ENCODE measurements at regions not wholly inside any gene's neighbourhood (a gene's known extent, or its start where the extent isn't known, plus 50 kb on each side); places are given as distances from the start of the nearest gene placed in this dataset.
"Not testable (repeated sequence)": the region's sequence is repeated elsewhere in the genome, so short reads cannot be mapped to it uniquely, and the experiment has no call there.

- TF ChIP-seq, protein P1, sequence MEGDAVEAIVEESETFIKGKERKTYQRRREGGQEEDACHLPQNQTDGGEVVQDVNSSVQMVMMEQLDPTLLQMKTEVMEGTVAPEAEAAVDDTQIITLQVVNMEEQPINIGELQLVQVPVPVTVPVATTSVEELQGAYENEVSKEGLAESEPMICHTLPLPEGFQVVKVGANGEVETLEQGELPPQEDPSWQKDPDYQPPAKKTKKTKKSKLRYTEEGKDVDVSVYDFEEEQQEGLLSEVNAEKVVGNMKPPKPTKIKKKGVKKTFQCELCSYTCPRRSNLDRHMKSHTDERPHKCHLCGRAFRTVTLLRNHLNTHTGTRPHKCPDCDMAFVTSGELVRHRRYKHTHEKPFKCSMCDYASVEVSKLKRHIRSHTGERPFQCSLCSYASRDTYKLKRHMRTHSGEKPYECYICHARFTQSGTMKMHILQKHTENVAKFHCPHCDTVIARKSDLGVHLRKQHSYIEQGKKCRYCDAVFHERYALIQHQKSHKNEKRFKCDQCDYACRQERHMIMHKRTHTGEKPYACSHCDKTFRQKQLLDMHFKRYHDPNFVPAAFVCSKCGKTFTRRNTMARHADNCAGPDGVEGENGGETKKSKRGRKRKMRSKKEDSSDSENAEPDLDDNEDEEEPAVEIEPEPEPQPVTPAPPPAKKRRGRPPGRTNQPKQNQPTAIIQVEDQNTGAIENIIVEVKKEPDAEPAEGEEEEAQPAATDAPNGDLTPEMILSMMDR (conservative IDR thresholded peaks at IDR 0.05), result no peak
- no peak for DNase-seq (ENCODE audit: extremely low spot score, unreplicated experiment)
- Mint-ChIP-seq H3K9me3 (peaks cover under 1% of the 10 kb centered on the region), H3K4me3 (no peak overlapping the region), H3K36me3 (no peaks in the 10 kb centered on the region), H3K27me3 (peaks cover 20% of the 10 kb centered on the region), H3K27ac (no peak overlapping the region), H3K4me1 (ENCODE audit: unreplicated experiment) (no peaks in the 10 kb centered on the region)
These were observed 115.9 kb downstream of the DCLK3 start for GRCh38 chr3:36648241-36649034.

GRCh38 chr3:36647423-36647853, 116.9 kb downstream of the DCLK3 start:
- Mint-ChIP-seq H3K36me3 (no peaks in the 10 kb centered on the region), H3K27ac (no peak overlapping the region), H3K4me3 (no peak overlapping the region), H3K27me3 (peaks cover 20% of the 10 kb centered on the region), H3K4me1 (ENCODE audit: unreplicated experiment) (no peaks in the 10 kb centered on the region), H3K9me3 (no peaks in the 10 kb centered on the region)
- TF ChIP-seq, protein P1 (conservative IDR thresholded peaks at IDR 0.05), result no peak
- no peak for DNase-seq (ENCODE audit: extremely low spot score, unreplicated experiment)

DNA sequence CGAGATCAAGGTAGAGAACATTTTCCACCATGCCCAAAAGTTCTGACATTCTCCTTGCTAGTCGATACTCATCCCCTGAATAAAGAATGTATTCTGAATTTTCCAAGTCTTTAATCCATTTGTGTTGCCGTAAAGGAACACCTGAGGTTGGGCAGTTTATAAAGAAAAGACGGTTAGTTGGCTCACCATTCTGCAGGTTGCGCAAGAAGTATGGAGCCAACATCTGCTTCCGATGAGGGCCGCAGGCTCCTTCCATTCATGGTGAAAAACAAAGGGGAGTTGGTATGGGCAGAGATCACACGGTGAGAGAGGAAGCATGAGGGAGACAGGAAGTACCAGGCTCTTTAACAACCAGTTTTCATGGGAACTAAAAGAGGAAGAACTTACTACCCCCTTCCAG, 121.2 kb downstream of the DCLK3 start:
- no peak overlapping the region for H3K27ac Mint-ChIP-seq

GRCh38 chr3:36635731-36636130, 128.6 kb downstream of the DCLK3 start:
- no peak overlapping the region for H3K4me3 Mint-ChIP-seq
- H3K27me3 Mint-ChIP-seq, result peaks cover 18% of the 10 kb centered on the region
- H3K36me3 Mint-ChIP-seq, result no peaks in the 10 kb centered on the region
- no peaks in the 10 kb centered on the region for H3K9me3 Mint-ChIP-seq
- H3K4me1 Mint-ChIP-seq (ENCODE audit: unreplicated experiment), result no peaks in the 10 kb centered on the region
- no peak for DNase-seq (ENCODE audit: extremely low spot score, unreplicated experiment)
- TF ChIP-seq, protein P1 (conservative IDR thresholded peaks at IDR 0.05), result no peak
- H3K27ac Mint-ChIP-seq, result no peak overlapping the region

More for the DNA sequence above, 121.2 kb downstream of the DCLK3 start:
- peaks cover 15% of the 10 kb centered on the region for H3K27me3 Mint-ChIP-seq
- DNase-seq (ENCODE audit: extremely low spot score, unreplicated experiment), result no peak
- no peak overlapping the region for H3K4me3 Mint-ChIP-seq
- H3K36me3 Mint-ChIP-seq, result no peaks in the 10 kb centered on the region
- H3K9me3 Mint-ChIP-seq, result no peaks in the 10 kb centered on the region
- TF ChIP-seq, protein P1 (conservative IDR thresholded peaks at IDR 0.05), result no peak
- no peaks in the 10 kb centered on the region for H3K4me1 Mint-ChIP-seq (ENCODE audit: unreplicated experiment)

DNA sequence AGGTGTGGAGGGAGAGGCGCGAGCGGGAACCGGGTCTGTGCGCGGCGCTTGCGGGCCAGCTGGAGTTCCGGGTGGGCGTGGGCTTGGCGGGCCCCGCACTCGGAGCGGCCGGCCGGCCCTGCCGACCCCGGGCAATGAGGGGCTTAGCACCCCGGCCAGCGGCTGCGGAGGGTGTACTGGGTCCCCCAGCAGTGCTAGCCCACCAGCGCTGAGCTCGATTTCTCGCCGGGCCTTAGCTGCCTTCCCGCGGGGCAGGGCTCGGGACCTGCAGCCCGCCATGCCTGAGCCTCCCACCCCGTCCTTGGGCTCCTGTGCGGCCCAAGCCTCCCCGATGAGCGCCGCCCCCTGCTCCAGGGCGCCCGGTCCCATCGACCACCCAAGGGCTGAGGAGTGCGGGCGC, 130.5 kb downstream of the DCLK3 start:
- H3K36me3 Mint-ChIP-seq; H3K4me1 Mint-ChIP-seq (ENCODE audit: unreplicated experiment); H3K27ac Mint-ChIP-seq; H3K9me3 Mint-ChIP-seq; DNase-seq (ENCODE audit: extremely low spot score, unreplicated experiment); H3K4me3 Mint-ChIP-seq: not testable (repeated sequence)
- peaks cover 16% of the 10 kb centered on the region for H3K27me3 Mint-ChIP-seq

- no peak overlapping the region for H3K4me3 Mint-ChIP-seq
- no peaks in the 10 kb centered on the region for H3K9me3 Mint-ChIP-seq
- DNase-seq (ENCODE audit: extremely low spot score, unreplicated experiment), result no peak
- H3K27me3 Mint-ChIP-seq, result peaks cover 19% of the 10 kb centered on the region
- no peaks in the 10 kb centered on the region for H3K36me3 Mint-ChIP-seq
- no peak overlapping the region for H3K27ac Mint-ChIP-seq
- H3K4me1 Mint-ChIP-seq (ENCODE audit: unreplicated experiment), result no peaks in the 10 kb centered on the region
- TF ChIP-seq, protein P1 (conservative IDR thresholded peaks at IDR 0.05), result no peak
These were observed 131.3 kb downstream of the DCLK3 start for GRCh38 chr3:36633060-36633459.
